GM18511 (cell line): ENCODE measurements at regions not wholly inside any gene's neighbourhood (a gene's known extent, or its start where the extent isn't known, plus 50 kb on each side); places are given as distances from the start of the nearest gene placed in this dataset.

ENCODE experiments used
- ATAC-seq: cut with Tn5 transposase; IDR thresholded peaks from one replicate; pipeline ENCODE4 v1.9.1; 2021; ENCODE audit warnings: mild to moderate bottlenecking, moderate library complexity; ENCODE audit not compliant: unreplicated experiment

- ATAC-seq: no peak
Observed at GRCh38 chr12:116401565-116401964, 124.1 kb upstream of the MED13L start.

- ATAC-seq: no peak
Observed at GRCh38 chr12:116402163-116402939, 124.9 kb upstream of the MED13L start.

GRCh38 chr12:116403546-116403945 lies 126.1 kb upstream of the MED13L start:
- no peak for ATAC-seq

DNA sequence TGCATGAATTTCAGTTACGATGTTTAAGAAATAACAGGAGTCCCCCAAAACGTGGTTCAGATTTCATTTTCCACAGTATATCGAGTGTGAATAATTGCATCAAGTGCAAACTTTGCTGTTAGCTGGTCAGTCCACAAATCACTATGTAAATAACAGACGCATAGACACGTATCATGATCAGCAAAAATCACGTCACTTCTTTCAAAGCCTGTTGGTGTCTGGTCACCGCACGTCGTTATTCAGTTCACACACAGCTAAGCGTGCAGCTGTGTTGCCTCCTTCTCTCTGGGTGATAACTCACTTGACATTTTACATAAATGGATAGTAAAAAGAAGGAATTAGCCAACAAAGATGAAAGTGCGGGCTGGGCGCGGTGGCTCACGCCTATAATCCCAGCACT lies 126.8 kb upstream of the MED13L start:
- ATAC-seq: no peak

GRCh38 chr12:116404913-116405611 lies 127.6 kb upstream of the MED13L start:
- ATAC-seq: no peak

DNA sequence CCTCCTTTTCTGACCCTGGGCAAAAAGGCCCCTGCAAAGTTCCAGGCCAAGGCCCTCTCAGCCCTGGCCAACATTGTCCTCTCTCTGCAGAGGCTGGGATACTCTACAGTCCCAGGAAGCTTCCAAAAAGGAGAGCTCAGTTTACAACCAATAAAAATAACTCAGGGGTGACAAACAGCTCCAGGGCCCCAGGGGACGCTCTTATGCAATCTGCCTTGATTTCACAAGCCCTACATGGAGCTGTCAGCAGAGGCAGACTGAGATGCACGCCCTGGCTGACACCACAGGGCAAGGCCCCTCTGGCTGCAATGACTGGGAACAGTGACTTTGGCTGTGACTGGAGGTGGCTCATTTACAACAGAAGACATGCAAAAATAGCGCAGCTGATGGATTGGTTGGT lies 129.0 kb upstream of the MED13L start:
- ATAC-seq: no peak

DNA sequence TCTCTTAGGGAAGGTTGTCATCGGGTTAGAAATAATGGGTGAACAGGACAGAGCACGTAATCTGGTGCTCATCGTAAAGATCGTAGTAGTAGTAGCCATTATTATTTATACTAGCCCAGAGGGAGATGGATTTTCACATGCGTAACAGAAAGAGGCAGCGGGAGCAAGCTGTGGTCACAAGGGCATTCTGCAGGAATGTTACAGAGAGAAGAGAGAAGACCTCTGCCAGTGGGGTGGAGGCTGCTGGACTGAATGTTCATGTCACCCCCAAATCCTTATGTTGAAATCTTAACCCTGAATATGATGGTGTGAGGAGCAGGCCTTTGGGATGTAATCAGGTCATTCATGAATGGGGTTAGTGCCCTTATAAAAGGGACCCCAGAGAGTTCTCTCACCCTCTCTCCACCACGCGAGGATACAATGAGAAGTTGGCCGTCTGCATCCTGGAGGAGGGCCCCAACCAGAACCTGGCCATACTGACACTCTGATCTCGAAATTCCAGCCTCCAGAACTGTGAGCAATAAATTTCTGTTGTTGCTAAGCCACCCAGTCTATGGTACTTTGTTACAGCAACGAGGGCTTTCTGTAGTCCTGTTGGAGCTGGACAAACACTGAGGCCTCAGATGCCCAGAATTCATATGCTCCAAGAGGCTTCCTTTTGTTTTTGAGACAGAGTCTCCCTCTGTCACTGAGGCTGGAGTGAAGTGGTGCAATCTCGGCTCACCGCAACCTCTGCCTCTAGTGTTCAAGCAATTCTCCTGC lies 131.2 kb upstream of the MED13L start:
- no peak for ATAC-seq

DNA sequence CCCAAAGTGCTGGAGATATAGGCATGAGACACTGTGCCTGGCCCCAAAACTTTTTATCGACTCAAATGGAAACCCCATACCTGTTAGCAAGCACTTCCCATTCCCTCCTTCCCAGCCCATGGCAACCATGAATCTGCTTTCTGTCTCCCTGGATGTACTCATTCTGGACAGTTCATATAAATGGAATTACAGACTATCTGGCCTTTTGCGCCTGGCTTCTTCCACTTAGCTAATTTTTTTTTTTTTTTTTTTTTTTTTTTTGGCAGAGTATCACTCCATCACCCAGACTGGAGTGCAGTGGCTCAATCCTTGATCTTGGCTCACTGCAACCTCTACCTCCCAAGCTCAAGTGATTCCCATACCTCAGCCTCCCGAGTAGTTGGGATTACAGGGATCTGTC lies 134.5 kb upstream of the MED13L start:
- ATAC-seq: no peak

GRCh38 chr12:116414891-116415290 lies 137.4 kb upstream of the MED13L start:
- no peak for ATAC-seq

DNA sequence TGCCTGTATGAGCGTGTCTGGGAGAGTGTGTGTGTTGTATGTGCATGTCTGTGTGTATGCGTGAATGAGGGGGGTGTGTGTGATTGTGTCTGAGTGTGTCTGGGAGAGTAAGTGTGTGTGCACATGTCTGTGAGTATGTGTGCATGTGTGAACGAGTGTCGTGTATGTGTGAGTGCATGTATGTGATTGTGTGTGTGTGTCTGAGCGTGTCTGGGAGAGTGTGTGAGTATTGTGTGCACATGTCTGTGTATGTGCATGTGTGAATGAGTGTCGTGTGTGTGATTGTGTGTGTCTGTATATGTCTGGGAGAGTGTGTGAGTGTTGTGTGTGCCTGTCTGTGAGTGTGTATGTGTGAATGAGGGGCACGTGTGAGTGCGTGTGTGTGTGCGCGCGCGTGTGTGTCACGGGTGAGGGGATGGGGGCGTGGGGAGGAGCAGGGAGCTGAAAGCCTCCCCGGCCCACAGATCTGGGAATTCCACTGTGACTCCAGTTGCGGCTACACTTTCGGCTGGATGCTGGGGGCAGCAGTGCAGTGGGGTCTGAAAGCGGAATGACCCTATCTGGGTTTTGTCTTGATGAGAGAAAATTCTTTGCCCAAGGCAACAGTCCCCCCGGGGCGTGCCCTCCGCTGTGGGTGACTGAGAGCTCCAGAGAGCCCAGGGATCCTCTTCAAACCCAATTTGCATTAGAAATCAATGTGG lies 138.1 kb upstream of the MED13L start:
- ATAC-seq: no peak

- no peak for ATAC-seq
Observed at GRCh38 chr12:116416166-116416565, 138.7 kb upstream of the MED13L start.

- ATAC-seq: no peak
Observed at GRCh38 chr12:116418551-116418950, 140.6 kb upstream of the MAP1LC3B2 start.

DNA sequence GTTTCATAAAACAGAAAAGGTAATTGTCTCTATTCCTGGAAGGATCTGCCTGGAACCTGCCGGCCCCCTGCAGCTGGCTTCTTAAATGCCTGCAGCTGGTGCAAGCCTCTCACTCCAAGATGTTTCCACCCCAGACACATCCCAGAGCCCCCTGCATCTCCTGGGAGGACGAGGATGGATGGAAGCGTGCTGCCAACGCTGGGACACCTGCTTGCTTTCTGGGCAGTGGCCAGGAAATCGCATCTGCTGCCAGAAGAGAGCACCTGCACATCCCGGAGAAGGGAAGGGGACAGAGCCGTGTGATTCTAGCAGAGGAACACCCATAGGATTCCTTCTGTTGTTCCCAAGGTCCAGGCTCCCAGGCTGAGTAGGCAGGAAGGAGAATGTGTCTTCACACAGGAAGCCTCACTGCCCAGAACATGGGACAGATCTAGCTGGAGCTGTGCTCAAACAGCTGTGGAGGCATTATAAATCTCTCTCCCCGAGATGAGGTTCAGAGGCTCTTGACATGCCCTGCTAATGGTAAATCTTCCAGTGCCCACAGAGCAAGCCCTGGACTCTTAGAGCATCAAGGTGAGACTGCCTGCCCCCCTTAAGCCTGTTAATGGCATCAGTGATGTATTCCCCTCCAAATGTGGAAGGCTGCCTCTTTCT lies 138.8 kb upstream of the MAP1LC3B2 start:
- no peak for ATAC-seq

DNA sequence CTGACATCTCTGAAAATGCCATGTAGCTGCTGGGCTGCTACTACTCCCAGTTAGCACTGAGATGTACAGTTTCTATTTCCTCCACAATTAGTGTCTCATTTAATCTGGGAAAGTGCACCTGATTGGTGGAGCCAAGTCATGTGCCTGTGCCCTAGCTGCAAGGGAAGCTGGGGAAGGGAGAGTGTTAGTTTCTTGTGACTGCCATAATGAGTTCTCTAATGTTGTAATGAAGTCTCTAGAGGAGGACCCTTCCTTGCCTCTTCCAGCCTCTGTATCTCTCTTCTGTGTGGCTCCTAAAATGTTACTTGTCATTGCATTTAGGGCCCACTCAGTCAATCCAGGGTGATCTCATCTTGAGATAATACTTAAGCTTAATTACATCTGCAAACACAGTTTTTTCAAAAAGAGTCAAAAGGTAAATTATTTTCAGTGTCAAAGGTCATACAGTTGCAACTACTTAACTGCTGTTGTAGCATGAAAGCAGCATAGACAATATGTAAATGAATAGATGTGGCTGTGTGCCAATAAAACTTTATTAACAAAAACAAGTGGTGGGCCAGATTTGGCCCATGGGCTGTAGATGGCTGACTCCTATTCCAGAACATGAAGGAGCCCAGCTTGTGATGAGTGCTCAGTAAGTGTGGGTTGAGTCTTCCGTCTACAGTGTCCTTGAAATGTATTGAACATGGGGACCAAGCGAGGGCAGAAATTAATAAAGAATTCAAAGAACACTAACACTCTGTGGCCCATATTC lies 137.2 kb upstream of the MAP1LC3B2 start:
- no peak for ATAC-seq

GRCh38 chr12:116423094-116423493 lies 136.1 kb upstream of the MAP1LC3B2 start:
- ATAC-seq: no peak

GRCh38 chr12:116425256-116426193 lies 133.7 kb upstream of the MAP1LC3B2 start:
- ATAC-seq: no peak

- ATAC-seq: no peak
Observed at GRCh38 chr12:116426391-116427136, 132.6 kb upstream of the MAP1LC3B2 start.
